Stimulated activated CD8-positive, alpha-beta memory T cell treated with anti-CD3 and anti-CD28 coated beads, Interleukin-12 subunit alpha, Interleukin-12 subunit beta, amount 100 ng/mL, for 24 hours (primary cell): ENCODE measurements at regions not wholly inside any gene's neighbourhood (a gene's known extent, or its start where the extent isn't known, plus 50 kb on each side); places are given as distances from the start of the nearest gene placed in this dataset.

Source experiments
- DNase-seq: peaks from one replicate; pipeline ENCODE4 v3.0.0-alpha.2; 2020; ENCODE audit errors: extremely low read depth

- DNase-seq, result no peak
Measured at GRCh38 chr4:24287096-24287495, 297.3 kb downstream of the DHX15 start.

GRCh38 chr4:24285759-24286158, 298.6 kb downstream of the DHX15 start:
- DNase-seq, result no peak

DNA sequence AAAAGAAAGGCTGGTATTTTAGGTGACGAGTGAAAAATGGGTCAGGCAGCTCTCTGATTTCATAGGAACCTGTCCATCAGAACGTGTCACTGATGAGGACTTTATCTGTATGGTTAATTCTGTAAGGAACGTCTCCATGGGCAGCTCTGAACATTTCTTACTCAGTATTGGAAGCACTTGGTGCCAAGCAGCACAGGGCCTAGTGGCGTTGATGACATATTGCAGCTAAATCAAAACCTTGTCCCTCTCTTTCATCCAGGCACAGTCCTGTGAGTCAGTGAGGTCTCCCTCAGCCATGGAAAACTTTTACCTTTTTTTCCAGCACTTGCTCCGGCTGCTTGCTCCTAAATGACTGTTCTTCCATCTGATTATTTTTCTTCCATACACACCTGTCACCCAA, 301.9 kb downstream of the DHX15 start:
- no peak for DNase-seq

- DNase-seq, result no peak
Measured at GRCh38 chr4:24279911-24280375, 304.4 kb downstream of the DHX15 start.

- no peak for DNase-seq
Measured at GRCh38 chr4:24279469-24279868, 304.9 kb downstream of the DHX15 start.

DNA sequence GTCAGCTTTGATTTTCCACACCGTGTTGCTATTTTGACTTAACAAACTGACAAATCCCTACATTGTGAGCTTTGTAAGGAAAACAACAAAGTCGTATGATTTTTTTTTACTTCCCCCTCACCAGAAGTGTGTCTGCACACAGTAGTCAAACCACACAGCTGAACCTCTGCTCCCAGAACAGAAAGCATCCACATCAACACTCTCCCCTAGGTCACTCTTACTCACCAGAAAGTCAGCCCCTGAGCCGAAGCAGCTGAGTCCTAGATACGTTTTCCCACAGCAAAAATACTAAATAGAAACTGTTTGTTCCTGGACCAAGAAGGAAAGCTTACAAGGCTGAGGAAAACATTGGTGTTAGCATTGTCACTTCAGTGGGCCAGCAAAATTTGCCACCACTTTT, 305.7 kb downstream of the DHX15 start:
- DNase-seq, result no peak

- DNase-seq, result no peak
Measured at GRCh38 chr4:24274381-24274941, 309.9 kb downstream of the DHX15 start.

GRCh38 chr4:24273136-24273535, 311.2 kb downstream of the DHX15 start:
- DNase-seq, result no peak

DNA sequence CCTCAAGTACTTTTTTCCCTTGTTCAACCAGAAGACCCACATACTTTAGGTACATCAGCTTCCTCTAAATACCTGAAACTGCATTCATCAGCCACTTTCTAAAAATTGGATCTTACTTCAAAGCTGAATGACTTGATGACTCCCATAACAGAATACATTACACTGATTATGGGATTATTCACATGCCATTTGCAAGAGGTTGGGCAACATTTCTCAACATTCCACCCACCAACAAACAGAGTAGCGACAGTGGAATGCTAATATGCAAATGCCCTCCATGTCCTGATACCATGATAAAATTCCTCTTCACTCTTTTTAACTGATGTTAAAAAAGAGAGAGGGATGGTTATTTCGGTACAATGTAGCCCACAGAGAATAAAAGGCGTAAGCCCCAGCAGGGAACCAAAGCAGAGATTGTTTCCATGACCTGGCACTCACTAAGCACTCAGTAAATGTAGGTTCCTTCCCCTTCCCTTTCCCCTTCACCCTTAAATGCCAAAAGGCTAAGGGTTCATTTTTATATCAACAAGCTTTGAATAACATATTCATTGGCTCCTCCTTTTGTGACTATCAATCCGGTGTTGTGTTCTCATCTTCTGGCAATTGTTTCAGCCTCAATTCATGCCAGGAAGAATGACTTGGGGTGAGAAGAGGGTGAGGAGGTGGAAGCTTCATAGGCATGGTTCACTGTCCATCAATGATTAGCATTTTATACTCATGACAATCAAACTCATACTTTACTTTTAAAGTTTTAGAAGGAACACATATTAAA, 317.2 kb downstream of the DHX15 start:
- no peak for DNase-seq

- no peak for DNase-seq
Measured at GRCh38 chr4:24265989-24266388, 318.4 kb downstream of the DHX15 start.

GRCh38 chr4:24262616-24263015, 321.7 kb downstream of the DHX15 start:
- DNase-seq, result no peak

- no peak for DNase-seq
Measured at GRCh38 chr4:24262084-24262483, 322.3 kb downstream of the DHX15 start.

DNA sequence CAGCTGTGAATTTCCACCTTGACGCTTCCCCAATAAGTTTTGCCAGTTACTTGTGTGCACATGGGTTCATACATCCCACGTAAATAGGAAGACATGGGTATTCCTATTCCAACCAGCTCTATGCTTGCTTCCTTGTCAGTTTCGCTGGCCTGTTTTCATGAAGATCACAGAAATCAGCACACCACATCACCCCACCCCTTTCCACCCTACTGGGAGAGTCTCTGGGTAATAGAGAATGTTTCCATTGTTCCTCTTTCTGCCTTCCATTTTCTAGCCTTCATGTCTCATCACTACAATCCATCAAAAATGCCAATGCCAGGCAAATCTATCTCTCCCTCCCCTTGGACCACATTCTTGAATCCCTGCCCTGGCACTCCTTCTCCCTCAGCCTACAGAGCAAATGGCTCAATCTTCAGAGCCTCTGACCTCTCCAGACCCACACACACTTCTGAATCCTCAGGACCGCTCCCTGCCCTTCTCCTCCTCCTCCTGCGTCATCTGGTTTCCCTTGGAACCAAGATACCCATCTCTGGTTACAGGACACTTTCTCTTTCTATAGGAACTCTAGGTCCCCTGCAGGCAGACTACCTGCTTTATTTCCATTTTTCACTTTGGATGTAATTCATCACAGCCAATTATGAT, 323.3 kb downstream of the DHX15 start:
- no peak for DNase-seq

DNA sequence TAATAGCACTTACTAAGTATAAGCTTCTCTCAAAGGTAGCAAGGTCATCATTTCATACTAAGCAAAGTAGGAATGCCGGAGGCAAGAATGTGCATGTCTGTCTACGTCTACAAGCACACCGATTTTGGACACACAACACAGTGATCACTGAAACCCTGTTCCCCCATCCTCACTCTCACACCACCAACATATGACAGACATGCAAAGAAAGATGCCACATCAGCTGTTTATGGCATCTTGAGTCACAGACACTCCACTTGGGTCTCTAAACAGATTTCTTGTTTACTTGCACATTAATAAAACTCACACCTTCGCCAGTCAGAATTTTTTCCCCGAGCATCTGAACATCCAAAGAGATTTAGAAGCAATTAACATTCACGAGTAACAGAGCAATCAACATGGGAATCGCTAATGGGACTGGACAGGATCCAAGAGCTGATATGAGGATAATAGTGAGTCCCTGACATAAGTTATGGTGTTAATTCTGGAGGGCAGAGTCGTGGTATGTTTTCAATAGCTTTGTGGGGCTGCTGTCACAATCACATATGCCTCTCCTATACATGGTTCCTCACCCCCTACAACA, 324.1 kb downstream of the DHX15 start:
- DNase-seq, result no peak

- no peak for DNase-seq
Measured at GRCh38 chr4:24256547-24256946, 327.8 kb downstream of the DHX15 start.

GRCh38 chr4:24256066-24256465, 328.3 kb downstream of the DHX15 start:
- no peak for DNase-seq

- no peak for DNase-seq
Measured at GRCh38 chr4:24252121-24252520, 332.2 kb downstream of the DHX15 start.

DNA sequence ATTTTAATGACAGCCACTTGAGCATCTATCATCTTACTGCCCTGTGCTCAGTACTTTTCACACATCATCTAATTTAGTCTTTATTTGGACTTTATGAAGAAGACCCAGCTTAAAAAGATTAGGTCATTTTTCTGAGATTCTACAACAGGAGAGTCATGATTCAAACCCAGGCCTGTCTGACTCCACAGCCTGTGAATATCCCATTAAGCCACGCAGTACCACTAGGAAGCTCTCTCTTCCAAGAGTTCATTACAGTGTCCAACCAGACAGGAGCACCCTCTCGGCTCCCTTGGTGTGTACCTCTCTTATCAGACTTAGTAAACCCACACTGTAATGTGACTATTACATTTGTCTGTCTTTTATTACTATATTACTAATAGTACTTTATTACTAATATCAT, 332.8 kb downstream of the DHX15 start:
- DNase-seq, result no peak

- no peak for DNase-seq
Measured at GRCh38 chr4:24249972-24250371, 334.4 kb downstream of the DHX15 start.

DNA sequence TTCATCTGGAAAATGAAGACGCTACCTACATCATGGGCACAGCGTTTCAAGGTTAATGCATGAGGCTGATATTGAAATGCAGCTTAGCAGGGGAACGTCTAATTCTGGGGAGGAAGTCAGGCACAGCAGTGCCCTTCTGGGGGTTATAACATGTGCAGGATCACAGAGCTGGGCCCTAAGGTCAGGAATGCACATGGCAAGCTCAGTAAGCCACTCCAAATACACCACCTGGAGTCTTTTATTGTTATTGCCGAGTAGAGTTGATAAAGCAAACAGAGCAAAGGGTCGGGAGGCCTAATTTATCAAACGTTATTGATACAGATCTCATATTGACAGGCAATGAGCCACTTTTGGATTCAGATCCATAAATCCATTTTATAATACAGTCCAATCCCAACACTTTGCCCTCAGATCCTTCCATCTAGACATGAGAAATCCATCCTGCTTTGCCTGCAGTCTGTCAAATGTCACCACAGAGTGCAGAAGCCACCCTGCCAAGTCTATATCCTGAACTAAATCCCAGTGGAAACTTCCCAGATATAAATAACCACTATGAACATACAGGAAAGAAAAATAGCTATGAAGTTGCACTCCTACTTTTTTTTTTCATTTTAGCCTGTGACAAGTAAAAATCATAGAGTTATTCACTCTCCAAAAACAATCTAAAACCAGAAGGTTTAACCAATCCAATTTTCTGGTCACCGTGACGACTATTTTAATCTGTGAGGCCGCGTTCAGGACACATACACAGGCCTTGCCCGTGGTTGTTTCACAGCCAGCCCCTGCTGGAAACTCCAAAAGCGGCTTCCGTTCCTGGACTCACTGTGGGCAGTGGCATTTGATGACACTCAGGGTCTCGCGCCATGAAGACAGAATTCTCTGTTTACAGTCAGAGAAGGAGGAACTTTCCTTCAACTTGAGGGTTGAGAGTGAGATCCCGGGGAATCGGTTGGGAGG, 335.4 kb downstream of the DHX15 start:
- no peak for DNase-seq

GRCh38 chr4:24245491-24245820, 338.9 kb downstream of the DHX15 start:
- DNase-seq, result no peak
